Activated CD4-positive, alpha-beta memory T cell treated with anti-CD3 and anti-CD28 coated beads for 36 hours (primary cell): ENCODE measurements at regions not wholly inside any gene's neighbourhood (a gene's known extent, or its start where the extent isn't known, plus 50 kb on each side); places are given as distances from the start of the nearest gene placed in this dataset.

Experiments used
- CTCF ChIA-PET: fragments of 350-600 bp; sonication (Branson Sonifier 250); formaldehyde crosslinking; loops from one replicate; lab custom pipeline; 2021; ENCODE audit warnings: antibody characterized with exemption, inconsistent platforms; lab: Charles Lee
- POLR2A ChIA-PET: fragments of 350-600 bp; sonication (Branson Sonifier 250); formaldehyde crosslinking; loops from one replicate; lab custom pipeline; 2021; ENCODE audit warnings: antibody characterized with exemption; lab: Charles Lee
- DNase-seq: peaks from one replicate; pipeline ENCODE4 v3.0.0-alpha.2; 2020
- H3K27ac Mint-ChIP-seq: one replicate; pipeline ENCODE4 v1.8.0; 2021; ENCODE audit warnings: mixed read lengths
- H3K27me3 Mint-ChIP-seq: one replicate; pipeline ENCODE4 v1.8.0; 2021; ENCODE audit warnings: mixed read lengths
- H3K36me3 Mint-ChIP-seq: one replicate; pipeline ENCODE4 v1.8.0; 2021; ENCODE audit warnings: mixed read lengths
- H3K4me1 Mint-ChIP-seq: one replicate; pipeline ENCODE4 v1.8.0; 2021; ENCODE audit warnings: low read depth, mixed read lengths
- H3K4me3 Mint-ChIP-seq: one replicate; pipeline ENCODE4 v1.8.0; 2021; ENCODE audit warnings: mild to moderate bottlenecking, mixed read lengths
- H3K9me3 Mint-ChIP-seq: one replicate; pipeline ENCODE4 v1.8.0; 2021; ENCODE audit warnings: mixed read lengths
- intact Hi-C: fragments of 100-400 bp; cut with micrococcal nuclease; formaldehyde crosslinking; loops from one replicate; pipeline ENCODE4 v1.15.1; 2023

DNA sequence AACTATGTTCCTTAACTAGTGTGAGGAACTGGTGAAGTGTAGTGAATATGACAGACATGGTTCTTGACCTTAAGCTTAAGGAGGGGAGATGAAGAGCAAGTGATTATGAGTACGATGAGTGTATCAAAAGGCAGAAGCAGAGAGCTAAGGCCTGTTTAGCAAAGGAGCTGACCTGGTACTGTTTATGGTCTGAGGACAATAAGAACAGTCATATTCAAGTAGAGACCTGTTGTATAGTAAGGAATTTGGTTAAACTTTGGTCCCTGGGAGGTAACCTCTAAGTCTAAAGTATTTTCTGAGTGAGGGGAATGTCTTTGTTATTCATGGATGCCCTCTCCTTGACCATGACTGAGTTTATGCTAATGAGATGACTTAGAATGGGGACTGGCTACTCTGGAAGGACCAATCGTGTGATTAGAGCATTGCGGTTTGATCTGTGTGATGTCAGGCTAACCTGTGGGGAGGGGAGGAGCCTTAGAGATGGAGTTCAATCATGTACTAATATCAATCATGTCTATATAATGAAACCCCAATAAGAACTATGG, 389.3 kb downstream of the BMP4 start:
- Mint-ChIP-seq H3K27ac (no peak overlapping the region), H3K36me3 (no peaks in the 10 kb centered on the region), H3K4me1 (no peaks in the 10 kb centered on the region), H3K4me3 (no peak overlapping the region), H3K27me3 (peaks cover 4% of the 10 kb centered on the region), H3K9me3 (peaks cover 14% of the 10 kb centered on the region)
- ChIA-PET CTCF (no interaction called here), POLR2A (no interaction called here)
- intact Hi-C loops = no loop called here
- no peak for DNase-seq

DNA sequence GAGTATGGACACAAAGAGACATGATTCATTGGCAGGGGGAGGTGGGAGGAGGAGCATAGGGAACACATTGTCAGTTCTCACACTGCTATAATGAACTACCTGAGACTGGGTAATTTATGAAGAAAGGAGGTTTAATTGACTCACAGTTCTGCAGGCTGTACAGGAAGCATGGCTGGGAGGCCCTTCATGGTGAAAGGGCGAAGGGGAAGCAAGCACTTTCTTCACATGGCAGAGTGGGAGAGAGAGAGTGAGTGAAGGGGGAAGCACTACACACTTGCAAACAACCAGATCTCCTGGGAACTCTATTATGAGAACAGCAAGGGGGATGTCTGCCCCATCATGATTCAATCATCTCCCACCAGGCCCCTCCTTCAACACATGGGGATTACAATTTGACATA, 391.8 kb downstream of the BMP4 start:
- ChIA-PET CTCF (no interaction called here), POLR2A (no interaction called here)
- H3K36me3 Mint-ChIP-seq = no peaks in the 10 kb centered on the region
- no peak overlapping the region for H3K4me3 Mint-ChIP-seq
- intact Hi-C loops = no loop called here
- no peak overlapping the region for H3K27ac Mint-ChIP-seq
- no peak for DNase-seq
- H3K9me3 Mint-ChIP-seq = peaks cover 15% of the 10 kb centered on the region
- H3K27me3 Mint-ChIP-seq = no peaks in the 10 kb centered on the region
- no peaks in the 10 kb centered on the region for H3K4me1 Mint-ChIP-seq

DNA sequence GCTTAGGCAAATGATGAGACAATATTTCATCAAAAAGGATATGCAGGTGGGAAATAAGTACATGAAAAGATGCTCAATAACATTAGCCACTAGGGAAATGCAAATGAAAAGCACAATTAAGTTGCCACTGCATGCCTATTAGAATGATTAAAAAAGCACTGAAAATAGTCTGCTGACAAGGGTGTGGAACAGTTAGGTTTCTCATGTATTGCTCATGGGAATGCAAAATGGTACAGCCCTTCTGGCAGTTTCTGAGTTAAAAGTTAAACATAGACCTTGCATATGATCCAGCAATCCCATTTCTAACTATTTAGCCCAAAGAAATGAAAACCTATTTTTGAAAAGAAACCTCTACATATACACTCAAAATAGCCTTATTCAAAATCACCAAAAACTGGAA, 393.0 kb downstream of the BMP4 start:
- no peaks in the 10 kb centered on the region for H3K4me1 Mint-ChIP-seq
- H3K36me3 Mint-ChIP-seq = no peaks in the 10 kb centered on the region
- H3K4me3 Mint-ChIP-seq = no peak overlapping the region
- ChIA-PET POLR2A (no interaction called here), CTCF (no interaction called here)
- no peaks in the 10 kb centered on the region for H3K27me3 Mint-ChIP-seq
- H3K27ac Mint-ChIP-seq = no peak overlapping the region
- intact Hi-C loops = no loop called here
- H3K9me3 Mint-ChIP-seq = peaks cover 15% of the 10 kb centered on the region
- DNase-seq = no peak

GRCh38 chr14:53553221-53553620, 400.1 kb upstream of the DDHD1 start:
- Mint-ChIP-seq H3K27me3 (no peaks in the 10 kb centered on the region), H3K4me1 (no peaks in the 10 kb centered on the region), H3K9me3 (no peaks in the 10 kb centered on the region), H3K36me3 (no peaks in the 10 kb centered on the region), H3K27ac (no peak overlapping the region), H3K4me3 (no peak overlapping the region)
- intact Hi-C loops = no loop called here
- ChIA-PET POLR2A (no interaction called here), CTCF (no interaction called here)
- DNase-seq = no peak

GRCh38 chr14:53551862-53552261, 398.7 kb upstream of the DDHD1 start:
- H3K4me3 Mint-ChIP-seq = no peak overlapping the region
- DNase-seq = no peak
- H3K36me3 Mint-ChIP-seq = no peaks in the 10 kb centered on the region
- CTCF ChIA-PET = no interaction called here
- H3K27ac Mint-ChIP-seq = no peak overlapping the region
- no peaks in the 10 kb centered on the region for H3K4me1 Mint-ChIP-seq
- intact Hi-C loops = no loop called here
- no peaks in the 10 kb centered on the region for H3K27me3 Mint-ChIP-seq
- H3K9me3 Mint-ChIP-seq = no peaks in the 10 kb centered on the region
- POLR2A ChIA-PET = no interaction called here

GRCh38 chr14:53550776-53551175, 397.7 kb upstream of the DDHD1 start:
- CTCF ChIA-PET = no interaction called here
- Mint-ChIP-seq H3K36me3 (no peaks in the 10 kb centered on the region), H3K4me1 (no peaks in the 10 kb centered on the region), H3K9me3 (no peaks in the 10 kb centered on the region), H3K4me3 (no peak overlapping the region), H3K27me3 (no peaks in the 10 kb centered on the region), H3K27ac (no peak overlapping the region)
- intact Hi-C loops = no loop called here
- no peak for DNase-seq
- POLR2A ChIA-PET = no interaction called here

DNA sequence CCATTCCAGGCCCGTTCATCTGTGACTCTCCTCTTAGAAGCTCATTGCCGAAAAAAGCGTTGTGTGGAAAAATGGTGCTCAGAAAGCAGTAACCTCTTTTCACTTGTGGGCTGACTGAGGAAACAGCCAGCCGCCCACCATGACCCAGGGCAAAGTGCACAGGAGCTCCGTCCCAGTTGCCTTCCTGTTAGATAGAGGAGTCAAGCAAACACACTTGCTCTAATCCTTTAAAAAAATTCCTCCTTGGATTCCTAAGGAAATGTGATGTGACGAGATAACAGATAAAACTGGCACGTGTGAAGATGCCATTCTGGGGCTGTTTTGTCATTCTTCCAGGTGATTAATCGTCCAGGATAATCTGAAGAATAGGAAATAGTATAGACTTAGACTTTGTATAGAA, 396.8 kb upstream of the DDHD1 start:
- Mint-ChIP-seq H3K9me3 (no peaks in the 10 kb centered on the region), H3K4me3 (no peak overlapping the region), H3K4me1 (no peaks in the 10 kb centered on the region), H3K36me3 (no peaks in the 10 kb centered on the region), H3K27ac (no peak overlapping the region), H3K27me3 (no peaks in the 10 kb centered on the region)
- ChIA-PET POLR2A (no interaction called here), CTCF (no interaction called here)
- intact Hi-C loops = no loop called here
- no peak for DNase-seq

DNA sequence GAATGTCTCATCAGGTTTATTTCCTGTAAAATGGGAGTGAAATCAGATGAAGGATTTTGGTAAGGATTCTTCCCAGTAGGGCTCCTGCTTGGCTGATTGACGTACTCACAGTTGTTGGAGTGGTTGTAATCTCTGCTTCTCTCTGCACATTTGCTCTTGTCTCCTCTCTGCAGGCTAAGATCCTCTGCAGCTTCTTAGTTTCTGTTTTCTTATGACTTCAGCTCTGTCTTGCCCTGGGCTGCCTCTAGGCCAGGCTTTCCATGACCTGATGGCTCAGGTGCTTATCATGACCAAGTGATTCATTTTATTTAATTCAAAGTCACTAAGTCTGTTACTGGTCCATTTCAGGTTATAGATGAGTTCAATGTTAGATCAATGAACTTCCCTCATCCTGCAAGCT, 394.5 kb upstream of the DDHD1 start:
- Mint-ChIP-seq H3K36me3 (no peaks in the 10 kb centered on the region), H3K4me1 (no peaks in the 10 kb centered on the region), H3K27me3 (no peaks in the 10 kb centered on the region), H3K9me3 (no peaks in the 10 kb centered on the region), H3K27ac (no peak overlapping the region), H3K4me3 (no peak overlapping the region)
- POLR2A ChIA-PET = no interaction called here
- CTCF ChIA-PET = interaction anchor here (1.3 kb wide), 1 partner anchor 800 kb away, joined by 4 read pairs; no protein-coding TSS in a partner anchor
- DNase-seq = no peak
- intact Hi-C loops = no loop called here

DNA sequence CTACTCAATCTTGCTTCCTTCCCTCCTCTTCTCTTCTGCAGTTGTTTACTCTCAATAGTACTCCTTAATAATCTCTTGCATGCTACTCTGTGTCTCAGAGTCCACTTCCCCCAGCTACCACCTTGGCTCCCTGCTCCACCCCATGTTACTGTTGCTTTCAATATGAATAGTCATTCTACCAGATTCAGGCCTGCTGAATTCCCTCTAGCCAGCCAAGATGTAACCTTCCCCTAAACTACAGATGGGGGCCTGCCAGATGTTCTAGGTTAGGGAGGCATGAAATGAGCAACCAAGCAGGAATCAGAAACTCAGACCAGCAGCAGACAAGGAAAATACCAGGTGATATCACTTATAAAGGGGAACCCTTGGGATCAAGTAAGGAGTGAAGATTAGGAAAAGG, 392.1 kb upstream of the DDHD1 start:
- Mint-ChIP-seq H3K36me3 (no peaks in the 10 kb centered on the region), H3K27ac (no peak overlapping the region), H3K4me3 (no peak overlapping the region), H3K4me1 (no peaks in the 10 kb centered on the region), H3K27me3 (no peaks in the 10 kb centered on the region), H3K9me3 (no peaks in the 10 kb centered on the region)
- ChIA-PET CTCF (no interaction called here), POLR2A (no interaction called here)
- DNase-seq = no peak
- intact Hi-C loops = no loop called here

DNA sequence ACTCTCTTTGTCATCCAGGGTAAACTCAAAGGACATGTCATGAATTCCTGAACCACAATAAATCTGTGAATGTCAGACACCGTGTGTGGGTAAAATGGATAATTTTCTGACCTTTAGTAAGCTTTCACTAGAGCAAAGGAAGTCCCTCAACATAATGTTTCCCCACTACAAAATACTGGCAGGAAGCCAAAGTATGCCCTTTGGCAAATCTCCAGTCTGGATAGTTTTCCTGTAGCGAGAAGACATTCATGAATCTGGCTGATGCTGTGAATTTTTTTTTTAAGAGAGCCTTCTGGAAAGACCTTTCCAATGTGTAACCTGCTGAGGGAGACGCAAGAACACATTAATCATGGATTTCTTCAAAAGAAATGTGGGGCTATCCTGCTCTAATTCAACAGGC, 389.6 kb upstream of the DDHD1 start:
- intact Hi-C loops = no loop called here
- Mint-ChIP-seq H3K9me3 (no peaks in the 10 kb centered on the region), H3K4me1 (no peaks in the 10 kb centered on the region), H3K27ac (no peak overlapping the region), H3K4me3 (no peak overlapping the region), H3K27me3 (no peaks in the 10 kb centered on the region), H3K36me3 (no peaks in the 10 kb centered on the region)
- POLR2A ChIA-PET = no interaction called here
- no peak for DNase-seq
- CTCF ChIA-PET = no interaction called here

DNA sequence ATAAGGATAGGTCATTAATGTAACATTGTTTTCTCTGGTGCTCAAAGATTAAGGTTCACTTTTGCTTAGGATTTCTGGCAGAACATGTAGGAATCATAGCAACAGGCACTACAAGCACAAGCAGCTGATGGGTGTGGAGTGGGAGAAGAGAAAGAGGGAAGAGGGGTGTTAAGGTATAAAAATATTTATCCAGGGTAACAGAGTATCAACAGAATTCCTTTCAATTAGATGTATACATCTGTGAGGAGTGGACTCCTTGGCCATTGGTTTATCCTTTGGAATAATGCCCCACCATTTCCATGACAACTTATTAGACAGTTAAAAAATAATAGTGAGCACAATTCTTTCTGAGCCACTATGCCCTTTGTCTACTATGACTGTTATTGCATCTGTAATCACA, 388.3 kb upstream of the DDHD1 start:
- intact Hi-C loops = no loop called here
- Mint-ChIP-seq H3K27me3 (no peaks in the 10 kb centered on the region), H3K4me3 (no peak overlapping the region), H3K27ac (no peak overlapping the region), H3K36me3 (no peaks in the 10 kb centered on the region), H3K9me3 (no peaks in the 10 kb centered on the region), H3K4me1 (no peaks in the 10 kb centered on the region)
- POLR2A ChIA-PET = no interaction called here
- CTCF ChIA-PET = no interaction called here
- no peak for DNase-seq

DNA sequence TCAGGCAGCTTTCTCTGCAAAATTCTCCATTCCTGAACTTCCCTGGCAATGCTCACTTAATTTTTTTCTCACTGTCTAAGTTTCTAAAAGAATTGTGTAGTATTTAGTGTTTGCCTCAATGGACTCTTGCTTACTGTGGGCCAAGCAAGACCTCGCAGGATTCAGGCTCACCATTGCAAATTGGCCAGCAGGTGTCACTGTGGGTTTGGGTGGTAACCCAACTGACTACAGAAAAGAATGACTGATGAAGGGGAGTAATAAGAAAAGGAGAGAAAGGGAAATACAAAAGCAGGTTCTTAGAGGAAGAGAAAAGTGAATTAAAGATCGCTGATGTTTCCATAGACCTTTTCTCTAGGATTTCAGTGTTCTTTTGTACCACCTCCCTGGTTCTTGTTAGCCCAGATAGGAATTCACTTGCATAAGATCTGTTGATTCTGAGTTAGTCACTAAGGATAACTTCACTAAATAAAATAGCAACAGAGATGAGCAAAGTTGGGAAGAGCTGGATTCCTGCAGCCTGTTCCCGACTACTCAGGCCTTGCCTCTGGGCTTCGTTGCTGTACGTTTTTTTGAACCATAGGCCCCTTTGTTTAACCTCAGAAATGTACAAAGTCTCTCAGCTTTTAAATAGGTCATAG, 386.5 kb upstream of the DDHD1 start:
- H3K27ac Mint-ChIP-seq = no peak overlapping the region
- intact Hi-C loops = loop anchor here (2.0 kb wide), 1 partner anchor 635 kb away; no protein-coding TSS in a partner anchor
- ChIA-PET POLR2A (no interaction called here), CTCF (interaction anchor here (1.2 to 4.2 kb wide), 4 partner anchors 9 to 808 kb away, joined by 3 to 18 read pairs (median 4); no protein-coding TSS in a partner anchor)
- H3K36me3 Mint-ChIP-seq = no peaks in the 10 kb centered on the region
- DNase-seq = peak; percentile 67
- H3K9me3 Mint-ChIP-seq = no peaks in the 10 kb centered on the region
- H3K4me3 Mint-ChIP-seq = no peak overlapping the region
- H3K27me3 Mint-ChIP-seq = no peaks in the 10 kb centered on the region
- no peaks in the 10 kb centered on the region for H3K4me1 Mint-ChIP-seq

DNA sequence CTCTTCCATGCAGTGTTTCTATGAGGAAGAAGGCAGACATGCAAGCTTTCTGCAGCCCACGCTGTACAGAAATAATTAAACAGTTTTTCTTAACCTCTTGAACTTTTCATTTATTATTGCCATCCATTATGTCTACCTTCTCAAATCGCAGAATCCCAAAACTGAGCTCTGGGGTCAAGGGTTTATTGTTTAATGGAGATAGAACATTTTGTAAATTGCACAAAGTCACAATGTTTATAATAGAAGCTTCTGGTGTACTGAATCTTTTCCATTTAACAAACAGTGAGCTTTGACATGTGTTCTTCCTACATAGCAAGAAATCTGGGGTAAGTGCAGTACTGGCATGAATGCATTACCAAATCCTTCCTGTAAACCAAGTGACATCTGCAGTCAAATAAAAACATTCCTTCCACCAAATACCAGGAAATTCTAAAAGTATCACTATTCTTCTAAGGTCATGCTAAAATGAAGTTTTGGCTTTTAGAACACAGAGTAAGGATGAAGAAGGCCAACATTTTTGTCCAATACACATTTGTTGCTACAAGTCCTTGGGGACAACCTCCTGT, 385.3 kb upstream of the DDHD1 start:
- no peaks in the 10 kb centered on the region for H3K27me3 Mint-ChIP-seq
- ChIA-PET POLR2A (no interaction called here), CTCF (interaction anchor here (0.8 to 4.2 kb wide), 4 partner anchors 12 to 810 kb away, joined by 3 to 18 read pairs (median 4); no protein-coding TSS in a partner anchor)
- no peaks in the 10 kb centered on the region for H3K9me3 Mint-ChIP-seq
- no peak overlapping the region for H3K4me3 Mint-ChIP-seq
- H3K27ac Mint-ChIP-seq = no peak overlapping the region
- no peak for DNase-seq
- intact Hi-C loops = loop anchor here (2.0 kb wide), 1 partner anchor 636 kb away; no protein-coding TSS in a partner anchor
- no peaks in the 10 kb centered on the region for H3K36me3 Mint-ChIP-seq
- no peaks in the 10 kb centered on the region for H3K4me1 Mint-ChIP-seq
